Caki2 (cell line): ENCODE measurements at regions not wholly inside any gene's neighbourhood (a gene's known extent, or its start where the extent isn't known, plus 50 kb on each side); places are given as distances from the start of the nearest gene placed in this dataset.

Experiments
- DNase-seq: peaks from one replicate; pipeline ENCODE4 v3.0.0-alpha.2; 2015; ENCODE audit warnings: low read depth
- in situ Hi-C: cut with HindIII; loops from 2 replicates; pipeline ENCODE4 v1.10.0; 2016; ENCODE audit warnings: low sequenced_read_pairs, low pct_unique_long_range_greater_than_20kb, mixed read lengths

- peak; percentile 95 for DNase-seq
Observed at GRCh38 chr16:16830401-16830800, 451.5 kb downstream of the NPIPA7 start.

GRCh38 chr16:16830973-16831372 lies 452.0 kb downstream of the NPIPA7 start:
- in situ Hi-C loops: no loop called here
- DNase-seq: peak; percentile 78

More at GRCh38 chr16:16830401-16830800, 451.5 kb downstream of the NPIPA7 start:
- in situ Hi-C loops: no loop called here

GRCh38 chr16:16833165-16833564 lies 454.2 kb downstream of the NPIPA7 start:
- in situ Hi-C loops: no loop called here
- DNase-seq: no peak

- in situ Hi-C loops: no loop called here
Observed at GRCh38 chr16:16850274-16850673, 471.3 kb downstream of the NPIPA7 start.

GRCh38 chr16:16857012-16857411 lies 478.1 kb downstream of the NPIPA7 start:
- no peak for DNase-seq
- in situ Hi-C loops: no loop called here

More at GRCh38 chr16:16850274-16850673, 471.3 kb downstream of the NPIPA7 start:
- no peak for DNase-seq

GRCh38 chr16:16857603-16858283 lies 478.8 kb downstream of the NPIPA7 start:
- peak; percentile 18 for DNase-seq
- in situ Hi-C loops: no loop called here

- DNase-seq: peak; percentile 28
- in situ Hi-C loops: no loop called here
Observed at GRCh38 chr16:16861546-16861945, 482.6 kb downstream of the NPIPA7 start.

GRCh38 chr16:16863672-16864071 lies 484.7 kb downstream of the NPIPA7 start:
- in situ Hi-C loops: no loop called here
- no peak for DNase-seq

GRCh38 chr16:16864536-16864935 lies 485.6 kb downstream of the NPIPA7 start:
- in situ Hi-C loops: no loop called here
- DNase-seq: no peak

- no peak for DNase-seq
- in situ Hi-C loops: no loop called here
Observed at GRCh38 chr16:16865374-16865773, 486.4 kb downstream of the NPIPA7 start.

GRCh38 chr16:16867973-16868372 lies 489.0 kb downstream of the NPIPA7 start:
- no peak for DNase-seq
- in situ Hi-C loops: no loop called here

- in situ Hi-C loops: no loop called here
- no peak for DNase-seq
Observed at GRCh38 chr16:16868727-16869126, 489.8 kb downstream of the NPIPA7 start.

- no peak for DNase-seq
- in situ Hi-C loops: no loop called here
Observed at GRCh38 chr16:16869746-16870145, 490.8 kb downstream of the NPIPA7 start.

GRCh38 chr16:16871196-16871595 lies 492.3 kb downstream of the NPIPA7 start:
- DNase-seq: no peak
- in situ Hi-C loops: no loop called here

- no peak for DNase-seq
Observed at GRCh38 chr16:16877061-16877460, 498.1 kb downstream of the NPIPA7 start.

GRCh38 chr16:16879567-16880251 lies 500.8 kb downstream of the NPIPA7 start:
- no peak for DNase-seq
- in situ Hi-C loops: no loop called here

More at GRCh38 chr16:16877061-16877460, 498.1 kb downstream of the NPIPA7 start:
- in situ Hi-C loops: no loop called here

GRCh38 chr16:16881814-16882213 lies 502.9 kb downstream of the NPIPA7 start:
- in situ Hi-C loops: no loop called here
- DNase-seq: no peak

GRCh38 chr16:16882766-16883165 lies 503.8 kb downstream of the NPIPA7 start:
- in situ Hi-C loops: no loop called here
- no peak for DNase-seq

GRCh38 chr16:16884451-16884850 lies 505.5 kb downstream of the NPIPA7 start:
- in situ Hi-C loops: no loop called here

GRCh38 chr16:16887193-16887592 lies 508.3 kb downstream of the NPIPA7 start:
- DNase-seq: no peak
- in situ Hi-C loops: no loop called here

More at GRCh38 chr16:16884451-16884850, 505.5 kb downstream of the NPIPA7 start:
- no peak for DNase-seq
